ENCODE measurements at regions not wholly inside any gene's neighbourhood (a gene's known extent, or its start where the extent isn't known, plus 50 kb on each side); places are given as distances from the start of the nearest gene placed in this dataset.

DNA sequence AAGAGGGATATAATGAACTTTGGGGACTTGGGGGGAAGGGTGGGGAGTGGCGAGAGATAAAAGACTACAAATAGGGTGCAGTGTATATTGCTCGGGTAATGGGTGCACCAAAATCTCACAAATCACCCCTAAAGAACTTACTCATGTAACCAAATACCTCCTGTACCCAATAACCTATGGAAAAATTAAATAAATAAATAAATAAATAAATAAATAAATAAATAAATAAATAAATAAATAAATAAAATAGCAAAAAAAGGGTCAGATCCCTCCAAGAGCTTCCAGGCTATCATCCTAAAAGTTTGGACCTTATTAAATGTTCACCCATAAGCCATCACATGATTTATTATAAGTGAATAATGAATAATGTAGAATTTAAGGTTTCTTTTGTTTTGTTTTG lies 636.1 kb upstream of the C16orf82 start:
- Histone ChIP-seq H3K36me3 (ENCODE audit: control insufficient read depth, insufficient read depth, low read length) (no peaks in the 10 kb centered on the region), H3K9me3 (no peaks in the 10 kb centered on the region), H3K4me3 (ENCODE audit: low read depth, low read length) (no peak overlapping the region), H3K4me1 (no peaks in the 10 kb centered on the region), H3K27me3 (replicated peaks; ENCODE audit: control insufficient read depth, insufficient read depth, low read length) (no peaks in the 10 kb centered on the region)
- Mint-ChIP-seq H3K4me1 (ENCODE audit: low read depth, unreplicated experiment) (no peaks in the 10 kb centered on the region), H3K27ac (ENCODE audit: unreplicated experiment) (no peak overlapping the region), H3K36me3 (ENCODE audit: insufficient read depth, unreplicated experiment) (no peaks in the 10 kb centered on the region), H3K27me3 (ENCODE audit: insufficient read depth, unreplicated experiment) (peaks cover 3% of the 10 kb centered on the region), H3K9me3 (ENCODE audit: unreplicated experiment) (no peaks in the 10 kb centered on the region), H3K4me3 (ENCODE audit: unreplicated experiment) (no peak overlapping the region)
- TF ChIP-seq CTCF (IDR thresholded peaks at IDR 0.05; ENCODE audit: insufficient read depth in 1 of 2, low read depth in 1 of 2, low read length in 1 of 2, severe bottlenecking in 1 of 2, unreplicated experiment in 1 of 2), result no peak
- ChIA-PET CTCF (no interaction called here), POLR2A (no interaction called here)
- no peak for DNase-seq
- no TSS peak for BruUV-seq (replicated peaks)
- intact Hi-C loops (cut with micrococcal nuclease; ENCODE audit: unreplicated experiment), result no loop called here

- ChIA-PET CTCF (no interaction called here), POLR2A (no interaction called here)
- H3K36me3 Mint-ChIP-seq (ENCODE audit: insufficient read depth, unreplicated experiment), result no peaks in the 10 kb centered on the region
- Histone ChIP-seq H3K4me3 (ENCODE audit: low read depth, low read length) (no peak overlapping the region), H3K27me3 (replicated peaks; ENCODE audit: control insufficient read depth, insufficient read depth, low read length) (no peaks in the 10 kb centered on the region), H3K9me3 (no peaks in the 10 kb centered on the region; the same call in 1 of the 2 replicates), H3K36me3 (ENCODE audit: control insufficient read depth, insufficient read depth, low read length) (no peaks in the 10 kb centered on the region), H3K4me1 (no peaks in the 10 kb centered on the region)
- H3K4me1 Mint-ChIP-seq (ENCODE audit: low read depth, unreplicated experiment), result no peaks in the 10 kb centered on the region
- intact Hi-C loops (cut with micrococcal nuclease; ENCODE audit: unreplicated experiment), result no loop called here
- no TSS peak for BruUV-seq (replicated peaks)
- TF ChIP-seq CTCF (IDR thresholded peaks at IDR 0.05; ENCODE audit: insufficient read depth in 1 of 2, low read depth in 1 of 2, low read length in 1 of 2, severe bottlenecking in 1 of 2, unreplicated experiment in 1 of 2), result no peak
- no peaks in the 10 kb centered on the region for H3K9me3 Mint-ChIP-seq (ENCODE audit: unreplicated experiment)
- no peak overlapping the region for H3K27ac Mint-ChIP-seq (ENCODE audit: unreplicated experiment)
- H3K4me3 Mint-ChIP-seq (ENCODE audit: unreplicated experiment), result no peak overlapping the region
- DNase-seq, result no peak
- no peaks in the 10 kb centered on the region for H3K27me3 Mint-ChIP-seq (ENCODE audit: insufficient read depth, unreplicated experiment)
Observed at GRCh38 chr16:26433807-26434206, 632.9 kb upstream of the C16orf82 start.

DNA sequence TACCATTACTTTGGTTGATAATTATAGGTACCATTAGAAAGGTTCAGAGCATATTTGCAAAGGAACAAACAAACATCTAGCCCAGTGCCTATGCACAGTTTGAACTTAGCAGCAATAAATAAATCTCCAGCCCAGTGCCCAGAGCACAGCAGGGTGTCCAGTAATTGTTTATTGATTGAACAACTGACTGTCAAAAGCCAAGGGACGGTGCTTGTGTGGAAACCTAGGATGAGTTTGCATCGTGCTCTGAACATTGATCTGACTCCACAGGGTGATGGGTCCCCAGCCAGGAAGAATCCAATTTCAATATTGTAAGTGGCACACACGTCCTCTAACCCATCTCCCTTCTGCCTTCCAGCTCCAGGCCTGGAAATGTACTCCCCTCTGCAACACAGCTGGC lies 625.5 kb upstream of the C16orf82 start:
- Histone ChIP-seq H3K36me3 (ENCODE audit: control insufficient read depth, insufficient read depth, low read length) (no peaks in the 10 kb centered on the region), H3K4me3 (ENCODE audit: low read depth, low read length) (no peak overlapping the region), H3K9me3 (no peaks in the 10 kb centered on the region; the same call in 1 of the 2 replicates), H3K4me1 (no peaks in the 10 kb centered on the region), H3K27me3 (replicated peaks; ENCODE audit: control insufficient read depth, insufficient read depth, low read length) (no peaks in the 10 kb centered on the region)
- intact Hi-C loops (cut with micrococcal nuclease; ENCODE audit: unreplicated experiment), result no loop called here
- H3K4me1 Mint-ChIP-seq (ENCODE audit: low read depth, unreplicated experiment), result no peaks in the 10 kb centered on the region
- ChIA-PET CTCF (no interaction called here), POLR2A (no interaction called here)
- no TSS peak for BruUV-seq (replicated peaks)
- H3K27me3 Mint-ChIP-seq (ENCODE audit: insufficient read depth, unreplicated experiment), result no peaks in the 10 kb centered on the region
- H3K36me3 Mint-ChIP-seq (ENCODE audit: insufficient read depth, unreplicated experiment), result no peaks in the 10 kb centered on the region
- H3K9me3 Mint-ChIP-seq (ENCODE audit: unreplicated experiment), result no peaks in the 10 kb centered on the region
- DNase-seq, result no peak
- H3K4me3 Mint-ChIP-seq (ENCODE audit: unreplicated experiment), result no peak overlapping the region
- H3K27ac Mint-ChIP-seq (ENCODE audit: unreplicated experiment), result no peak overlapping the region
- no peak for TF ChIP-seq CTCF (IDR thresholded peaks at IDR 0.05; ENCODE audit: insufficient read depth in 1 of 2, low read depth in 1 of 2, low read length in 1 of 2, severe bottlenecking in 1 of 2, unreplicated experiment in 1 of 2)
